Astrocyte (in vitro differentiated cells and primary cell): ENCODE measurements at regions not wholly inside any gene's neighbourhood (a gene's known extent, or its start where the extent isn't known, plus 50 kb on each side); places are given as distances from the start of the nearest gene placed in this dataset.

ENCODE experiments used
- DNase-seq: peaks from one replicate; pipeline ENCODE4 v3.0.0-alpha.2; 2010; ENCODE audit warnings: low read depth
- FAIRE-seq: peaks from 2 replicates; lab custom pipeline; 2011; peaks lifted over from hg19 to GRCh38; lab: Jason Lieb, UNC
- H2AFZ ChIP-seq: 2 replicates; pipeline ENCODE4 v1.6.0; 2012; ENCODE audit warnings: low read depth, low read length, inconsistent platforms
- H3K27ac ChIP-seq: 2 replicates; pipeline ENCODE4 v1.5.1; 2011; ENCODE audit warnings: low read depth, low read length, inconsistent platforms
- H3K27me3 ChIP-seq: 2 replicates; pipeline ENCODE4 v1.6.0; 2011; ENCODE audit warnings: low read length, inconsistent platforms; ENCODE audit not compliant: insufficient read depth
- H3K36me3 ChIP-seq: 2 replicates; pipeline ENCODE4 v1.5.1; 2011; ENCODE audit warnings: low read length, inconsistent platforms; ENCODE audit not compliant: insufficient read depth
- H3K4me1 ChIP-seq: 2 replicates; pipeline ENCODE4 v1.5.1; 2011; ENCODE audit warnings: low read length, inconsistent platforms; ENCODE audit not compliant: insufficient read depth
- H3K4me2 ChIP-seq: 2 replicates; pipeline ENCODE4 v1.6.0; 2012; ENCODE audit warnings: low read length, inconsistent platforms
- H3K4me3 ChIP-seq: 2 replicates; pipeline ENCODE4 v1.5.1; 2011; ENCODE audit warnings: low read depth, mild to moderate bottlenecking, low read length, inconsistent platforms; ENCODE audit not compliant: insufficient read depth
- H3K79me2 ChIP-seq: 2 replicates; pipeline ENCODE4 v1.6.0; 2012; ENCODE audit warnings: mild to moderate bottlenecking, low read length, inconsistent platforms; ENCODE audit not compliant: insufficient read depth
- H3K9ac ChIP-seq: 2 replicates; pipeline ENCODE4 v1.6.0; 2012; ENCODE audit warnings: mild to moderate bottlenecking, low read length, inconsistent platforms
- H3K9me3 ChIP-seq: 2 replicates; pipeline ENCODE4 v1.5.1; 2012; ENCODE audit warnings: low read depth, mild to moderate bottlenecking, low read length, inconsistent platforms; ENCODE audit not compliant: insufficient read depth
- H4K20me1 ChIP-seq: 2 replicates; pipeline ENCODE4 v1.6.0; 2012; ENCODE audit warnings: low read length, inconsistent platforms; ENCODE audit not compliant: insufficient read depth
- H3K27ac Mint-ChIP-seq: one replicate; pipeline ENCODE4 v1.8.0; 2021; ENCODE audit warnings: mild to moderate bottlenecking, mixed read lengths; ENCODE audit not compliant: unreplicated experiment
- H3K27me3 Mint-ChIP-seq: one replicate; pipeline ENCODE4 v1.8.0; 2021; ENCODE audit warnings: low read depth, mixed read lengths; ENCODE audit not compliant: unreplicated experiment
- H3K36me3 Mint-ChIP-seq: one replicate; pipeline ENCODE4 v1.8.0; 2021; ENCODE audit warnings: low read depth, mixed read lengths; ENCODE audit not compliant: unreplicated experiment
- H3K4me1 Mint-ChIP-seq: one replicate; pipeline ENCODE4 v1.8.0; 2021; ENCODE audit warnings: low read depth, mixed read lengths; ENCODE audit not compliant: unreplicated experiment
- H3K4me3 Mint-ChIP-seq: one replicate; pipeline ENCODE4 v1.8.0; 2021; ENCODE audit warnings: mild to moderate bottlenecking, moderate library complexity, mixed read lengths; ENCODE audit not compliant: unreplicated experiment
- H3K9me3 Mint-ChIP-seq: one replicate; pipeline ENCODE4 v1.8.0; 2021; ENCODE audit warnings: mild to moderate bottlenecking, mixed read lengths; ENCODE audit not compliant: unreplicated experiment
- EZH2 ChIP-seq: IDR thresholded peaks from 2 replicates; pipeline ENCODE4 v1.6.1; 2012; ENCODE audit warnings: mild to moderate bottlenecking, low read length, inconsistent platforms; ENCODE audit not compliant: insufficient read depth
- TF ChIP-seq, protein P1 (sequence below): IDR thresholded peaks from 2 replicates; pipeline ENCODE4 v1.5.1; 2011; ENCODE audit warnings: low read depth, mild to moderate bottlenecking, inconsistent platforms, low read length, moderate library complexity; ENCODE audit not compliant: insufficient read depth

DNA sequence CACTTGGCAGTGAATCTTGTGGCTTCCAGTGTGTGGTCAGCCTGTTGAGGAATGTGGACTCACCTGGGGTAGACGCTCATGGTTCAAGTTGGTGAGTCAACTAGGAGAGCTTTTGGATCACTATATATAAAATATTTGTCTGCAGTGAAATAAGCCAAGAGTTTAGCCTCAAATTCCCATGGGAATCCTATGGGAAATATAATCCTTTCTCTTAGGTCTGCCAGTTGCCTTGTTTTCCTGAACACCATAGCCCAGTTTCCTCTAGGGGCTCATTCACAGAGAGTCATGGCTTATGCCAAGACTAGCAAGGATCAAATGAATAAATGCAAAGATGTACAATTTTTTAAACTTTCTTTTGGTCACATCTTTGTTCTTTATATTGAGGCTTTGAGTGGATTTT is 100.1 kb upstream of the NPHP3 start:
- peaks cover 2% of the 10 kb centered on the region for H3K27me3 Mint-ChIP-seq
- DNase-seq = no peak
- no peak overlapping the region for H3K27ac ChIP-seq
- peaks cover 8% of the 10 kb centered on the region for H3K4me1 Mint-ChIP-seq
- H3K4me3 ChIP-seq = no peak overlapping the region
- H3K79me2 ChIP-seq = no peaks in the 10 kb centered on the region
- no peak overlapping the region for H3K27ac Mint-ChIP-seq
- no peak overlapping the region for H3K4me2 ChIP-seq
- H3K27me3 ChIP-seq = peaks cover 2% of the 10 kb centered on the region
- H3K4me3 Mint-ChIP-seq = no peak overlapping the region
- TF ChIP-seq, protein P1, sequence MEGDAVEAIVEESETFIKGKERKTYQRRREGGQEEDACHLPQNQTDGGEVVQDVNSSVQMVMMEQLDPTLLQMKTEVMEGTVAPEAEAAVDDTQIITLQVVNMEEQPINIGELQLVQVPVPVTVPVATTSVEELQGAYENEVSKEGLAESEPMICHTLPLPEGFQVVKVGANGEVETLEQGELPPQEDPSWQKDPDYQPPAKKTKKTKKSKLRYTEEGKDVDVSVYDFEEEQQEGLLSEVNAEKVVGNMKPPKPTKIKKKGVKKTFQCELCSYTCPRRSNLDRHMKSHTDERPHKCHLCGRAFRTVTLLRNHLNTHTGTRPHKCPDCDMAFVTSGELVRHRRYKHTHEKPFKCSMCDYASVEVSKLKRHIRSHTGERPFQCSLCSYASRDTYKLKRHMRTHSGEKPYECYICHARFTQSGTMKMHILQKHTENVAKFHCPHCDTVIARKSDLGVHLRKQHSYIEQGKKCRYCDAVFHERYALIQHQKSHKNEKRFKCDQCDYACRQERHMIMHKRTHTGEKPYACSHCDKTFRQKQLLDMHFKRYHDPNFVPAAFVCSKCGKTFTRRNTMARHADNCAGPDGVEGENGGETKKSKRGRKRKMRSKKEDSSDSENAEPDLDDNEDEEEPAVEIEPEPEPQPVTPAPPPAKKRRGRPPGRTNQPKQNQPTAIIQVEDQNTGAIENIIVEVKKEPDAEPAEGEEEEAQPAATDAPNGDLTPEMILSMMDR = no peak
- TF ChIP-seq EZH2 = no peak
- no peaks in the 10 kb centered on the region for H4K20me1 ChIP-seq
- peaks cover 1% of the 10 kb centered on the region for H3K9me3 Mint-ChIP-seq
- no peaks in the 10 kb centered on the region for H3K4me1 ChIP-seq
- no peak overlapping the region for H2AFZ ChIP-seq
- FAIRE-seq = no peak
- H3K36me3 ChIP-seq = no peaks in the 10 kb centered on the region
- no peaks in the 10 kb centered on the region for H3K9me3 ChIP-seq
- H3K9ac ChIP-seq = no peak overlapping the region
- H3K36me3 Mint-ChIP-seq = no peaks in the 10 kb centered on the region

DNA sequence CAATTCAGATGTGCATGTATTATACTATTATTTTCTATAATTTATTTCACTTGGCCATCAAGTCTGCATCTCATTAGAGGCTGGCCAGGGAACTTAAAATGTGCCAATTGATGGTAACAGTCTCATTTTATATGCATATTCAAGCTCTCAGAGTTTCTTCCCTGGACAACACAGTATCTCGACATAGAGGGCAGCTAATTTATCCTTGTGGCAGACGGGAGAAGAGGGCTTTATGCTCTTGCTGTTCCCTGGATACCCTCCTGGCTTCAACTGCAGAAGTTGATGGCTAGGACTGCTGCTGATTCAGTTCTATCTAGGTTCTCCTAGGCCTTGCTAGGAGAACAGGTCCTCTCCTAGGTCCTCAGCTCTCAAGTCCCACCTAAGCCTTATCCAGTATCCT is 99.1 kb upstream of the NPHP3 start:
- peaks cover 2% of the 10 kb centered on the region for H3K27me3 ChIP-seq
- peaks cover 1% of the 10 kb centered on the region for H3K9me3 Mint-ChIP-seq
- peaks cover 8% of the 10 kb centered on the region for H3K4me1 Mint-ChIP-seq
- no peaks in the 10 kb centered on the region for H3K36me3 Mint-ChIP-seq
- H3K27me3 Mint-ChIP-seq = peaks cover 2% of the 10 kb centered on the region
- H3K4me1 ChIP-seq = no peaks in the 10 kb centered on the region
- no peak overlapping the region for H3K4me3 Mint-ChIP-seq
- no peak for FAIRE-seq
- H3K27ac Mint-ChIP-seq = no peak overlapping the region
- no peaks in the 10 kb centered on the region for H3K9me3 ChIP-seq
- H3K4me2 ChIP-seq = no peak overlapping the region
- no peak overlapping the region for H3K27ac ChIP-seq
- H3K9ac ChIP-seq = no peak overlapping the region
- H2AFZ ChIP-seq = no peak overlapping the region
- no peaks in the 10 kb centered on the region for H3K79me2 ChIP-seq
- H3K36me3 ChIP-seq = no peaks in the 10 kb centered on the region
- TF ChIP-seq, protein P1 = no peak
- TF ChIP-seq EZH2 = no peak
- H3K4me3 ChIP-seq = no peak overlapping the region
- no peak for DNase-seq
- no peaks in the 10 kb centered on the region for H4K20me1 ChIP-seq

DNA sequence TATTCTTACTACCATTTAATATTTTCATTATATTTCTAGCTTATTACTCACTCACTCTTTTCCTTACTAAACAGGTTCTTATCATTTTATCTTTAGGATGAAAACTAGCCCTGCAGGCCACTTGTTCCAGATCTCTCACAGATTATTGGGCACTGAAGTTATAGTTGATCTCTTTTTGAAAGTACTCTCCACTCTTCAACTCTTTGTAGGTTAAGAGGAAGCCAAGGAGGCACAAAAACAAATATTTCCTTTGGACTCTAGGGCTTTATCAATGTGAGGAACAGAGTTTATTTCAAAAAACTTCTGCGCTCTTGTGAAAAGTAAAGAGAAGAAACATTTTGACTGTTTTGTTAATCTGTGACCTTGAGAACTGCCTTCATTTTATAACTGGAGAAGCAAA is 96.0 kb upstream of the NPHP3 start:
- Histone ChIP-seq H3K4me3 (no peak overlapping the region), H3K79me2 (no peaks in the 10 kb centered on the region), H3K27me3 (peaks cover 2% of the 10 kb centered on the region), H3K4me1 (no peaks in the 10 kb centered on the region), H3K9me3 (no peaks in the 10 kb centered on the region), H4K20me1 (no peaks in the 10 kb centered on the region), H3K27ac (no peak overlapping the region), H3K4me2 (no peak overlapping the region), H3K9ac (no peak overlapping the region), H3K36me3 (no peaks in the 10 kb centered on the region), H2AFZ (no peak overlapping the region)
- Mint-ChIP-seq H3K27me3 (no peaks in the 10 kb centered on the region), H3K27ac (no peak overlapping the region), H3K4me1 (peaks cover 8% of the 10 kb centered on the region), H3K36me3 (no peaks in the 10 kb centered on the region), H3K4me3 (no peak overlapping the region), H3K9me3 (peaks cover 1% of the 10 kb centered on the region)
- FAIRE-seq = no peak
- TF ChIP-seq, protein P1 = no peak
- no peak for TF ChIP-seq EZH2
- DNase-seq = no peak
